ENCODE measurements at regions not wholly inside any gene's neighbourhood (a gene's known extent, or its start where the extent isn't known, plus 50 kb on each side); places are given as distances from the start of the nearest gene placed in this dataset.

DNA sequence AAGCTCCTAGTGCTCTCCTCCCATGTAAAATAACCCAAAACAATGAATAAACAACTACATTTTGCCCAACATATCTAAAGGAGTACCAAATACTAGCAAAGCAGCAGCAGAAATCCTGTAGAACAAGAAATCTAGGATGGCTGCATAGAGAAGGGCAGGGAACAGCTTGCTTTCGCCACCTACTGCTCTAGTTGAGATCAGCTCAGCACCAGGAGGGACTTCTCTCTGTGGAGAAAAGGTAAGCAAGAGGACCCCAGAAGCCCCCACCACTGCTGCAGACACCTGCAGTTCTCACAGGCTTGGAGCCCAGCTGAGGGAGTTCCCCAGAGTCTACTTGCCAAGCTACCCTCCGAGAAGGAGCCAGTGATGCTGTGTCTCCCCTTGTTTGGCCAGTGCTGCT lies 243.0 kb upstream of the CHST9 start:
- Histone ChIP-seq H3K79me2 (no peaks in the 10 kb centered on the region), H2AFZ (no peak overlapping the region), H3K9ac (no peak overlapping the region), H3K36me3 (ENCODE audit: control insufficient read depth, insufficient read depth, low read length) (no peaks in the 10 kb centered on the region), H3K27me3 (ENCODE audit: control insufficient read depth, insufficient read depth, low read length) (no peaks in the 10 kb centered on the region), H3K4me2 (ENCODE audit: low read length) (no peak overlapping the region), H3K9me3 (ENCODE audit: control insufficient read depth, low read length) (no peaks in the 10 kb centered on the region), H3K4me3 (ENCODE audit: low read depth, low read length) (no peak overlapping the region), H3K27ac (no peak overlapping the region), H3K4me1 (no peaks in the 10 kb centered on the region)
- no peak for TF ChIP-seq CTCF (IDR thresholded peaks at IDR 0.05)

GRCh38 chr18:27423581-27423980 lies 238.5 kb upstream of the CHST9 start:
- Histone ChIP-seq H3K27me3 (ENCODE audit: control insufficient read depth, insufficient read depth, low read length) (no peaks in the 10 kb centered on the region), H3K9ac (no peak overlapping the region), H3K27ac (no peak overlapping the region), H3K36me3 (ENCODE audit: control insufficient read depth, insufficient read depth, low read length) (no peaks in the 10 kb centered on the region), H3K4me1 (no peaks in the 10 kb centered on the region), H3K9me3 (ENCODE audit: control insufficient read depth, low read length) (no peaks in the 10 kb centered on the region), H3K79me2 (no peaks in the 10 kb centered on the region), H3K4me3 (ENCODE audit: low read depth, low read length) (no peak overlapping the region), H2AFZ (no peak overlapping the region), H3K4me2 (ENCODE audit: low read length) (no peak overlapping the region)
- TF ChIP-seq CTCF (IDR thresholded peaks at IDR 0.05), result no peak

DNA sequence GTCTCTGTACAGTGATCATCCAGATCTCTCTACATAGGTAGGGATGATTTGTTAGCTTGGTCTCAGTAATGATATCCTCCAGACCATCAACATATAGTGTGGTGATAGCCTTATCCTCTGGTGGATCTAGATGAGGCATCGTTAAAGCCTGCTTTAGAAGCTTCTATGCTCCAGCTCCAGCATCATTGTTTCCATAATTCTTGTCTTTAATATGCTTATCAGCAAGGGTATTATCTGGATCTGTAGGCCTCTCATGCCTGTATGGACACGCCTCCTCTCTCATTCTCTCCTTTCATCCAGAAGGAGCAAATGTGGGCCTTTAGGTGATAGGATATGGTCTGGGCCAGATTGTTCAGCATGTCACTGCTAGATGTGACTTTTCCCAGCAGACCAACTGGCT lies 234.5 kb upstream of the CHST9 start:
- Histone ChIP-seq H2AFZ (no peak overlapping the region), H3K27ac (no peak overlapping the region), H3K4me3 (ENCODE audit: low read depth, low read length) (no peak overlapping the region), H3K27me3 (ENCODE audit: control insufficient read depth, insufficient read depth, low read length) (no peaks in the 10 kb centered on the region), H3K9ac (no peak overlapping the region), H3K4me1 (no peaks in the 10 kb centered on the region), H3K36me3 (ENCODE audit: control insufficient read depth, insufficient read depth, low read length) (no peaks in the 10 kb centered on the region), H3K9me3 (ENCODE audit: control insufficient read depth, low read length) (no peaks in the 10 kb centered on the region), H3K79me2 (no peaks in the 10 kb centered on the region), H3K4me2 (ENCODE audit: low read length) (no peak overlapping the region)
- no peak for TF ChIP-seq CTCF (IDR thresholded peaks at IDR 0.05)

GRCh38 chr18:27415495-27415894 lies 230.4 kb upstream of the CHST9 start:
- Histone ChIP-seq H3K9me3 (ENCODE audit: control insufficient read depth, low read length) (no peaks in the 10 kb centered on the region), H3K27ac (no peak overlapping the region), H3K36me3 (ENCODE audit: control insufficient read depth, insufficient read depth, low read length) (no peaks in the 10 kb centered on the region), H3K4me1 (no peaks in the 10 kb centered on the region), H2AFZ (no peak overlapping the region), H3K4me2 (ENCODE audit: low read length) (no peak overlapping the region), H3K4me3 (ENCODE audit: low read depth, low read length) (no peak overlapping the region), H3K79me2 (no peaks in the 10 kb centered on the region), H3K9ac (no peak overlapping the region), H3K27me3 (ENCODE audit: control insufficient read depth, insufficient read depth, low read length) (no peaks in the 10 kb centered on the region)
- no peak for TF ChIP-seq CTCF (IDR thresholded peaks at IDR 0.05)

DNA sequence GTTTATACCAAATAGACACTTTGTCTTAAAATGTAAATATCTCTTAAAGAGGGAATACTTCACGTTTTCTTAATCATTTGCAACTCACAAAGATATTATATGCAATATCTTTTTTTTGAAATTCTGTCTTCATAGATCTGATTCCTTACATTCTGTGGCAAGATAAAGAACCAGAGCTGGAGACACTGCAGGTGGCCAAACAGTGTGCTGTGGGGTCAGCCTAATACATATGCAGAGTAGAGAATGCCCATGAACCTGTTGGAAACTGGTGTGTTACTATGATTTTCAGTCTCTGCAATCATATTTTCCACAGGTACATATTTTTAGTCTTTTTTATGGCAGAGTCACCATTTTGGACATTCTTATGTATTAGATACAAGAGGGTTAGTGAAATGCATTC lies 229.6 kb upstream of the CHST9 start:
- H3K27me3 ChIP-seq (ENCODE audit: control insufficient read depth, insufficient read depth, low read length), result no peaks in the 10 kb centered on the region
- H3K9me3 ChIP-seq (ENCODE audit: control insufficient read depth, low read length), result no peaks in the 10 kb centered on the region
- H3K27ac ChIP-seq, result no peak overlapping the region
- H3K36me3 ChIP-seq (ENCODE audit: control insufficient read depth, insufficient read depth, low read length), result no peaks in the 10 kb centered on the region
- no peak overlapping the region for H2AFZ ChIP-seq
- H3K79me2 ChIP-seq, result no peaks in the 10 kb centered on the region
- TF ChIP-seq CTCF (IDR thresholded peaks at IDR 0.05), result no peak
- H3K4me2 ChIP-seq (ENCODE audit: low read length), result no peak overlapping the region
- no peaks in the 10 kb centered on the region for H3K4me1 ChIP-seq
- H3K4me3 ChIP-seq (ENCODE audit: low read depth, low read length), result no peak overlapping the region
- H3K9ac ChIP-seq, result no peak overlapping the region

Measured in parathyroid adenoma (tissue), 2 donors.